ENCODE measurements at regions not wholly inside any gene's neighbourhood (a gene's known extent, or its start where the extent isn't known, plus 50 kb on each side); places are given as distances from the start of the nearest gene placed in this dataset.
"Not testable (repeated sequence)": the region's sequence is repeated elsewhere in the genome, so short reads cannot be mapped to it uniquely, and the experiment has no call there.

DNA sequence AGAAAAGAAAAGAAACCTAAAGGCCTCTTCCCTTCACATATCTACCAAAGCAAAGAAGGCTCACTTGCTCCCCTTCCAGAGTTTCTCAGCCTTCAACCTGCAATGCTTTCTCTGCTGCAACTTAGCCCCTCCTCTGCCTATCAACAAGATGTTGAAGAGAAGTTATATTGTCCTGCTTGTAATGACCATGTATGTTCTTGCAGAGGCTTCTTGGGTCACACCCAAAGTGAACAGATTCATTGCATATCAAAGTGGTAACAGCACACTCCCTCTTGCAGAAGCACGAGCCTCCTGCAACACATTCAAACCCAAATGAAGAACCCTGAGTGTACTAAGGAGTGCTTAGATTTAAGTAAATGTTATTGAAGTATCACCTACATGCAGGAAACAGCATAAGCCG is 494.3 kb downstream of the NTRK2 start:
- Histone ChIP-seq H3F3A (ENCODE audit: insufficient read depth, low read length) (no peaks in the 10 kb centered on the region), H3K27ac (ENCODE audit: low read depth, low read length, poor library complexity, severe bottlenecking) (no peak overlapping the region), H3K9me2 (ENCODE audit: low read depth, low read length) (no peaks in the 10 kb centered on the region), H3K79me2 (ENCODE audit: insufficient read depth, low read length) (no peaks in the 10 kb centered on the region), H3K4me2 (ENCODE audit: low read length) (no peak overlapping the region), H3K9me3 (ENCODE audit: low read length) (no peaks in the 10 kb centered on the region), H3K27me3 (ENCODE audit: insufficient read depth, low read length) (no peaks in the 10 kb centered on the region), H4K20me1 (ENCODE audit: insufficient read depth, low read length) (no peaks in the 10 kb centered on the region), H2AFZ (ENCODE audit: low read length) (no peak overlapping the region), H3K9ac (ENCODE audit: low read length) (no peak overlapping the region), H3K4me1 (ENCODE audit: insufficient read depth, low read length, severe bottlenecking) (no peaks in the 10 kb centered on the region), H3K4me3 (ENCODE audit: low read depth, low read length, poor library complexity, severe bottlenecking) (no peak overlapping the region), H3K36me3 (ENCODE audit: insufficient read depth, low read length) (no peaks in the 10 kb centered on the region)
- TF ChIP-seq, protein P1, sequence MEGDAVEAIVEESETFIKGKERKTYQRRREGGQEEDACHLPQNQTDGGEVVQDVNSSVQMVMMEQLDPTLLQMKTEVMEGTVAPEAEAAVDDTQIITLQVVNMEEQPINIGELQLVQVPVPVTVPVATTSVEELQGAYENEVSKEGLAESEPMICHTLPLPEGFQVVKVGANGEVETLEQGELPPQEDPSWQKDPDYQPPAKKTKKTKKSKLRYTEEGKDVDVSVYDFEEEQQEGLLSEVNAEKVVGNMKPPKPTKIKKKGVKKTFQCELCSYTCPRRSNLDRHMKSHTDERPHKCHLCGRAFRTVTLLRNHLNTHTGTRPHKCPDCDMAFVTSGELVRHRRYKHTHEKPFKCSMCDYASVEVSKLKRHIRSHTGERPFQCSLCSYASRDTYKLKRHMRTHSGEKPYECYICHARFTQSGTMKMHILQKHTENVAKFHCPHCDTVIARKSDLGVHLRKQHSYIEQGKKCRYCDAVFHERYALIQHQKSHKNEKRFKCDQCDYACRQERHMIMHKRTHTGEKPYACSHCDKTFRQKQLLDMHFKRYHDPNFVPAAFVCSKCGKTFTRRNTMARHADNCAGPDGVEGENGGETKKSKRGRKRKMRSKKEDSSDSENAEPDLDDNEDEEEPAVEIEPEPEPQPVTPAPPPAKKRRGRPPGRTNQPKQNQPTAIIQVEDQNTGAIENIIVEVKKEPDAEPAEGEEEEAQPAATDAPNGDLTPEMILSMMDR (IDR thresholded peaks at IDR 0.05; ENCODE audit: low read length), result no peak
- no peak for TF ChIP-seq EZH2 (IDR thresholded peaks at IDR 0.05; ENCODE audit: borderline replicate concordance, low read length)

- H3K36me3 ChIP-seq (ENCODE audit: insufficient read depth, low read length), result no peaks in the 10 kb centered on the region
- H3K9me3 ChIP-seq (ENCODE audit: low read length), result no peaks in the 10 kb centered on the region
- no peaks in the 10 kb centered on the region for H3K9me2 ChIP-seq (ENCODE audit: low read depth, low read length)
- H3K4me2 ChIP-seq (ENCODE audit: low read length), result no peak overlapping the region
- H3K27me3 ChIP-seq (ENCODE audit: insufficient read depth, low read length), result no peaks in the 10 kb centered on the region
- H3K9ac ChIP-seq (ENCODE audit: low read length), result no peak overlapping the region
- no peaks in the 10 kb centered on the region for H3K4me1 ChIP-seq (ENCODE audit: insufficient read depth, low read length, severe bottlenecking)
- TF ChIP-seq, protein P1 (IDR thresholded peaks at IDR 0.05; ENCODE audit: low read length), result no peak
- no peak for TF ChIP-seq EZH2 (IDR thresholded peaks at IDR 0.05; ENCODE audit: borderline replicate concordance, low read length)
- no peaks in the 10 kb centered on the region for H3F3A ChIP-seq (ENCODE audit: insufficient read depth, low read length)
- H2AFZ ChIP-seq (ENCODE audit: low read length), result no peak overlapping the region
- H3K79me2 ChIP-seq (ENCODE audit: insufficient read depth, low read length), result no peaks in the 10 kb centered on the region
- no peaks in the 10 kb centered on the region for H4K20me1 ChIP-seq (ENCODE audit: insufficient read depth, low read length)
- H3K4me3 ChIP-seq (ENCODE audit: low read depth, low read length, poor library complexity, severe bottlenecking), result no peak overlapping the region
- no peak overlapping the region for H3K27ac ChIP-seq (ENCODE audit: low read depth, low read length, poor library complexity, severe bottlenecking)
These were observed 493.9 kb downstream of the NTRK2 start for GRCh38 chr9:85163415-85163814.

DNA sequence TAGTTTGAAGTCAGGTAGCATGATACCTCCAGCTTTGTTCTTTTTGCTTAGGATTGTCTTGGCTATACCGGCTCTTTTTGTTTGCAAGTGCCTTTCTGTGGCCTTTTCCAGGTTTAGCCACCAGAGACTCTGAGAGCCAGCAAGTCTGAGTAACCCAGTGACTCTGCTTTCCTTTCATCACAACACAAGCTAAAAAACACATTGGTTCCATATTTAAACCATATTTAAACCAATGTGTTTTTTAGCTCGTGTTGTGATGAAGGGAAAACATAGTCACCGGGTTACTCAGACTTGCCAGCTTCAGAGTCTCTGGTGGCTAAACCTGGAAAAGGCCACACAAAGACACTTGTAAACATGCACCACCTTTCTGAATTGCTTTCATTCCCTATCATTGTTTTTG is 493.3 kb downstream of the NTRK2 start:
- H3K4me3 ChIP-seq (ENCODE audit: low read depth, low read length, poor library complexity, severe bottlenecking), result no peak overlapping the region
- H3K9ac ChIP-seq (ENCODE audit: low read length), result no peak overlapping the region
- no peak overlapping the region for H2AFZ ChIP-seq (ENCODE audit: low read length)
- H3K9me2 ChIP-seq (ENCODE audit: low read depth, low read length), result no peaks in the 10 kb centered on the region
- H3K36me3 ChIP-seq (ENCODE audit: insufficient read depth, low read length), result no peaks in the 10 kb centered on the region
- no peak overlapping the region for H3K27ac ChIP-seq (ENCODE audit: low read depth, low read length, poor library complexity, severe bottlenecking)
- H3K4me1 ChIP-seq (ENCODE audit: insufficient read depth, low read length, severe bottlenecking), result no peaks in the 10 kb centered on the region
- H3K9me3 ChIP-seq (ENCODE audit: low read length), result no peaks in the 10 kb centered on the region
- TF ChIP-seq, protein P1 (IDR thresholded peaks at IDR 0.05; ENCODE audit: low read length), result no peak
- no peak for TF ChIP-seq EZH2 (IDR thresholded peaks at IDR 0.05; ENCODE audit: borderline replicate concordance, low read length)
- H3K79me2 ChIP-seq (ENCODE audit: insufficient read depth, low read length), result no peaks in the 10 kb centered on the region
- H4K20me1 ChIP-seq (ENCODE audit: insufficient read depth, low read length), result no peaks in the 10 kb centered on the region
- no peaks in the 10 kb centered on the region for H3F3A ChIP-seq (ENCODE audit: insufficient read depth, low read length)
- H3K27me3 ChIP-seq (ENCODE audit: insufficient read depth, low read length), result no peaks in the 10 kb centered on the region
- H3K4me2 ChIP-seq (ENCODE audit: low read length), result no peak overlapping the region

DNA sequence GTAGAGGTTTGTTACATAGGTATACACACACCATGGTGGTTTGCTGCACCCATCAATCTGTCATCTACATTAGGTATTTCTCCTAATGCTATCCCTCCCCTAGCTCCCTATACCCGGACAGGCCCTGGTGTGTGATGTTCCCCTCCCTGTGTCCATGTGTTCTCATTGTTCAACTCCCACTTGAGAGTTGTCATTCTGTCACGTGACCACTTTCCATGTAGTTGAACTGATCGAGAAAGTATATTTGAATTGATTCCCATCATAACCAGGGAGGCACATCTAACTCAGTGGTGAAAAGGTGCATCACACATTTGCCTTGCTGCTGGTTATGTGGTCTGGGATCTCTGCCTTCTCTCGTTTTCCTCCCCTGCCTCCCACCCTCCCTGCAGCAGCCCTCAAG is 491.4 kb downstream of the NTRK2 start:
- H3K4me2 ChIP-seq (ENCODE audit: low read length); H3K27me3 ChIP-seq (ENCODE audit: insufficient read depth, low read length); H3K9me3 ChIP-seq (ENCODE audit: low read length); H2AFZ ChIP-seq (ENCODE audit: low read length); H3K79me2 ChIP-seq (ENCODE audit: insufficient read depth, low read length); H3K4me1 ChIP-seq (ENCODE audit: insufficient read depth, low read length, severe bottlenecking); H4K20me1 ChIP-seq (ENCODE audit: insufficient read depth, low read length); H3K36me3 ChIP-seq (ENCODE audit: insufficient read depth, low read length); H3K4me3 ChIP-seq (ENCODE audit: low read depth, low read length, poor library complexity, severe bottlenecking); H3K27ac ChIP-seq (ENCODE audit: low read depth, low read length, poor library complexity, severe bottlenecking); H3K9me2 ChIP-seq (ENCODE audit: low read depth, low read length); H3K9ac ChIP-seq (ENCODE audit: low read length); H3F3A ChIP-seq (ENCODE audit: insufficient read depth, low read length): not testable (repeated sequence)
